ENCODE measurements at regions not wholly inside any gene's neighbourhood (a gene's known extent, or its start where the extent isn't known, plus 50 kb on each side); places are given as distances from the start of the nearest gene placed in this dataset.

GRCh38 chr6:133171989-133172604 lies 69.1 kb upstream of the EYA4 start:
- no peak for TF ChIP-seq REST (IDR thresholded peaks at IDR 0.05; ENCODE audit: insufficient replicate concordance, low read depth)
- no peak for TF ChIP-seq POLR2AphosphoS5 (IDR thresholded peaks at IDR 0.05; ENCODE audit: low read depth)
- TF ChIP-seq, protein P1, sequence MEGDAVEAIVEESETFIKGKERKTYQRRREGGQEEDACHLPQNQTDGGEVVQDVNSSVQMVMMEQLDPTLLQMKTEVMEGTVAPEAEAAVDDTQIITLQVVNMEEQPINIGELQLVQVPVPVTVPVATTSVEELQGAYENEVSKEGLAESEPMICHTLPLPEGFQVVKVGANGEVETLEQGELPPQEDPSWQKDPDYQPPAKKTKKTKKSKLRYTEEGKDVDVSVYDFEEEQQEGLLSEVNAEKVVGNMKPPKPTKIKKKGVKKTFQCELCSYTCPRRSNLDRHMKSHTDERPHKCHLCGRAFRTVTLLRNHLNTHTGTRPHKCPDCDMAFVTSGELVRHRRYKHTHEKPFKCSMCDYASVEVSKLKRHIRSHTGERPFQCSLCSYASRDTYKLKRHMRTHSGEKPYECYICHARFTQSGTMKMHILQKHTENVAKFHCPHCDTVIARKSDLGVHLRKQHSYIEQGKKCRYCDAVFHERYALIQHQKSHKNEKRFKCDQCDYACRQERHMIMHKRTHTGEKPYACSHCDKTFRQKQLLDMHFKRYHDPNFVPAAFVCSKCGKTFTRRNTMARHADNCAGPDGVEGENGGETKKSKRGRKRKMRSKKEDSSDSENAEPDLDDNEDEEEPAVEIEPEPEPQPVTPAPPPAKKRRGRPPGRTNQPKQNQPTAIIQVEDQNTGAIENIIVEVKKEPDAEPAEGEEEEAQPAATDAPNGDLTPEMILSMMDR (IDR thresholded peaks at IDR 0.05; ENCODE audit: insufficient read depth, low read length), result no peak
- TF ChIP-seq SPI1 (IDR thresholded peaks at IDR 0.05; ENCODE audit: borderline replicate concordance, low read depth), result no peak

Measured in HL-60 (cell line).